HG03060 (cell line): ENCODE measurements at regions not wholly inside any gene's neighbourhood (a gene's known extent, or its start where the extent isn't known, plus 50 kb on each side); places are given as distances from the start of the nearest gene placed in this dataset.
A peak's percentile ranks its signal among the peaks of the same experiment; 100 is the strongest.

ENCODE experiments used
- ATAC-seq: cut with Tn5 transposase; IDR thresholded peaks from one replicate; pipeline ENCODE4 v1.9.1; 2021; ENCODE audit warnings: low read depth, moderate number of reproducible peaks; ENCODE audit not compliant: unreplicated experiment

DNA sequence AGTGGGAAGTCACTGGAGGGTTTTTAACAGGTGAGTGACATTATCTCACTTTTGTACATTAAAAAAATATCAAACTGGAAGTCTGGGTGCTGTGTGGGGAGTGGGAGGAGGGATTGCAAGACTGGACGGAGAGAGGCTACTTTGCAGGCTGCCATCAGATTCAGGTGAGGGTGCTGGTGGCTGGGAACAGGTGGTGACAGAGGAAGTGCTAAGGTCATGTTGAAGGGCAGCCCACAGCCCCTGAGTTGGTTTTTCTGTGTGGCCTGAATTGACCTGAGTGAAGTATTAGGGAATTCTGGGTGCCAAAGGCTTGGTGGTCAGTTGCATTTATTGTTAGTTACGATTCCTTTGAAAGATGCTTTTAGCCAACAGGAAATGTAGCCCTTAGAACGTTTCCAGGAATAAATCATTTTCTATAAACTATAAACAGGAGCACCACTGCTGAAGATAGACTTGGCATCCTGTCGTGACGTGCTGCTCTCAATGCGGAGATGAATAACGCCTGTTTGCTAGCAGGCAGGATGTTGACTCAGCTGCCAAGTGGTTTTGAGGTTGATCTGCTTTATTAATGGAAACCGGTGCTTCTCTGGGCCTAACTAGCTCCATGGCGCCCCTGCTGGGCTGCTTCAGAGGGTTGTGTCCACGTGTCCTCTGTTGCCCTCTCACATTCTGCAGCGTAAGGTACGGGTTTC is 707.5 kb upstream of the TMEM132C start:
- ATAC-seq, result peak; percentile 59

- no peak for ATAC-seq
Observed at GRCh38 chr12:127560041-127560478, 706.9 kb upstream of the TMEM132C start.

DNA sequence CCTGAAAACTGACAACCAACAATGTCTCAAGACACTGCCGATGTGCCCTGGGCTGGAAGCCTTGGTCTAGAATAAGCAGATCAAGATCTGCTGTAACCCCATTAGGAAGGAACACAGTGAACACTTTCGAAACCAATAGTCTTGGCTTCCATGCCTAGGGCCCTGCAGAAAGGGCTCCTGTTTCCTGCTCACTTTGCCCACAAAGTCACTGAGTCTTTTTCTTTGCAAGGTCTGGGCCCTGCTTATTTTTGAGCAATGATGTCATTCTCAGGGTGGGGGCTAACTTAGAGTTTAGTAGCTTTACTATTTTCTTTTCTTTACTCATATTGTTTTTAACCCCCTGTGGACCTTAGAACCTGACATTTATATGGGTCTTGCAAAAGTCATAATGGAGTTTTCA is 704.2 kb upstream of the TMEM132C start:
- ATAC-seq, result no peak

GRCh38 chr12:127565241-127565640 is 701.7 kb upstream of the TMEM132C start:
- ATAC-seq, result no peak

GRCh38 chr12:127567531-127567930 is 699.4 kb upstream of the TMEM132C start:
- ATAC-seq, result no peak

DNA sequence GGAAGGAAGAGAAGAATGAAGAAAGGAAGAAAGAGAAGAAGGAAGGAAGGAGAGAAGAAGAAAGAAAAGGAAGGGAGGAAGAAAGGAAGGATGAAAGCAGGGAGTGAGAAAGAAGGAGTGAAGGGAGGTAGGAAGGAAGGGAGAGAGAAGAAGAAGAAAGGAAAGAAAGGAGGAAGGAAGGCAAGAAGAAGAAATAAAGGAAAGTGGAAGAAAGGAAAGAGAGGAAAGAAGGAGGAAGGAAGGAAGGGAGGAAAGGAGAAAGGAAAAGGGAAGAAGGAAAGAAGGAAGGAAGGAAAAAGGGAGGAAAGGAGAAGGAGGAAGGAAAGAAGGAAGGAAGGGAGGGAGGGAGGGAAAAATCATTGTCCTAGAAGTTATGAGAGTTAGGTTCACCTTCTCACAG is 696.6 kb upstream of the TMEM132C start:
- ATAC-seq, result no peak

- ATAC-seq, result no peak
Observed at GRCh38 chr12:127570793-127571360, 696.1 kb upstream of the TMEM132C start.

- no peak for ATAC-seq
Observed at GRCh38 chr12:127571578-127571977, 695.4 kb upstream of the TMEM132C start.

DNA sequence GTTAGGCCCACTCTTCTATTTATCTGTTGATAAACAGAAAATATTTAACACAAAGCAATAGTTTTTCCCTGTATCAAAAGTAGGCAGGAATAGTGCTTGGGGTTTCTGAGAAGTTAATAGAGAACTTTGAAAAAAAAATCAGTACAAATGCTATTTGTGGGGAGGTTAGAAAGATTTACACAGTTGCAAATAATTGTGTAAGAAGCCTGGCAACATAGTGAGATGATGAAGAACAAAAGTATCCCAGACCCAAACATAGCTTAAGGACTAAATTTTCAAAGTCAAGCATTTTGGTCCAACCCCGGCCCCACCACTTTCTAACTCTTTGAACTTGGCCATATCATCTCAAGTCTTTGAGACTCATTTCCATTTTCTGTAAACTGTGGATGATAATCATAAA is 687.5 kb upstream of the TMEM132C start:
- ATAC-seq, result no peak

DNA sequence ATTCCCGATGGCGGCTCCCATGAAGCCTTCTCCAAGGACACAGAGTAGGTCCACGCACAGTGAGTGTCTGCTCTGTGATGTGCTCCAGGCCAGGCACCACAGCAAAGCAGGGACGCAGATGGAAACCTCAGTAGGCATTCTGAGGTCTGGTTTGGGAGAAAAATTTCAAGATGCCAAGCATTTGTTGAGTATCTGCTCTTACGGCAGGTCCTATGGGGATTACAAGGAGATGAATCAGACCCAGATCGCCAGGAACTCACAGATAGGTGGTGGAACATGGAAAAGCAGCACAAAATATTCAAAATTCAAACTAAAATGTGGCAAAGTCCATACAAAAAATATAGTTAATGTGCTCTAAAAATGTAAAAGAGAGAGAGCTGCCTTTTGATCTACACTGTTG is 684.9 kb upstream of the TMEM132C start:
- ATAC-seq, result no peak

DNA sequence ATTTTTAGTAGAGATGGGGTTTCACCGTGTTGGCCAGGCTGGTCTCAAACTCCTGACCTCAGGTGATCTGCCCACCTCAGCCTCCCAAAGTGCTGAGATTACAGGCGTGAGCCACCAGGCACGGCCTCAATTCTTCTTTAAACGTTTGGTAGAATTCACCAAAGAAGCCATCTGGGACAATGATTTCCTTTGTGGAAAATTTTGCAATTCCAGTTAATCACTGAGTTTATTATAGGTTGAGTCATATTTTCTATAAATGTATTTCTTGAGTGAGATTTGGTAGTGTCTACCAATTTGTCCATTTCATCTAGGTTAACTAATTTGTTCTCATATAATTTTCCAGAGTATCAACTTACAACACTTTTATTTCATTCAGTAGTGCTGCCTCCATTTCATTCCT is 683.9 kb upstream of the TMEM132C start:
- no peak for ATAC-seq

GRCh38 chr12:127588249-127588648 is 678.7 kb upstream of the TMEM132C start:
- no peak for ATAC-seq

GRCh38 chr12:127589541-127589940 is 677.4 kb upstream of the TMEM132C start:
- ATAC-seq, result no peak

GRCh38 chr12:127590868-127591267 is 676.1 kb upstream of the TMEM132C start:
- ATAC-seq, result no peak

DNA sequence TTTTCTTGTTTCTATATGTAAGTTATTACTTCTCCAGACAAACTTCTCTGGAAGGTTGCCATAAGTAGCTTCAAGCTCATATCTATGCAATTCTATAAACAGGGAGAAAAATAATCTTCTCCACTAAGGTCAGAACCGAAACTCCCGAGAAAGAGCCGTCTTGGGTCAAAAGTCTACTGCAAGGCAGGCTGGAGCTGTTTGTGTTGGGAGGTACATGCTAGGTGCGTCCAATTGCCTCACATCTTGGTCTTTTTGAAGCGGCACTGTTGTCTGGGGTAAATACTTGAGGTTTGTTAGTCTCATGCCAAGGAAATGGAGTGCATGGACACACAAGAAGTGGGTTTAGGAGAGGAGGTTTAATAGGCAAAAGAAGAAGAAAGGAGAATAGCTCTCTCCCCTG is 674.7 kb upstream of the TMEM132C start:
- ATAC-seq, result no peak

- no peak for ATAC-seq
Observed at GRCh38 chr12:127594351-127594970, 672.5 kb upstream of the TMEM132C start.

GRCh38 chr12:127595506-127595905 is 671.5 kb upstream of the TMEM132C start:
- no peak for ATAC-seq

DNA sequence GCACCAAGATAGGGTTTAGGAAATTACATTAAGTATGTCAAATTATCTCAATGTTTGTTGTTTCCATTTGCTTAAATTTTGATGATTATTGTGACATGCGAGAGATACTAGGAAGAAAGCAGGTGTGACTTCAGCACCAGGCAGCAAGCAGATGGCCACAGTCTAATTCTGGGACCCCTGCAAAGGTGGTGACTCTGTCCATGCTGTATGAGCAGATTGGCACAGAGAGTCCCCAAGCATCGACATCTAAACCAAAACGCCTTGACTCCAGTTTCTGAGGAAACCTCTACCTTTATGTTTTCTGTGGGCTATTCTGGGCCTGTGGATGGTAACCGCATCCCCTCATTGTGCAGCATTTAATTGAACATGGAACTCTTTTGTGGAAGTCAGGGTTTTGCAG is 670.1 kb upstream of the TMEM132C start:
- no peak for ATAC-seq

GRCh38 chr12:127599436-127599835 is 667.5 kb upstream of the TMEM132C start:
- no peak for ATAC-seq

DNA sequence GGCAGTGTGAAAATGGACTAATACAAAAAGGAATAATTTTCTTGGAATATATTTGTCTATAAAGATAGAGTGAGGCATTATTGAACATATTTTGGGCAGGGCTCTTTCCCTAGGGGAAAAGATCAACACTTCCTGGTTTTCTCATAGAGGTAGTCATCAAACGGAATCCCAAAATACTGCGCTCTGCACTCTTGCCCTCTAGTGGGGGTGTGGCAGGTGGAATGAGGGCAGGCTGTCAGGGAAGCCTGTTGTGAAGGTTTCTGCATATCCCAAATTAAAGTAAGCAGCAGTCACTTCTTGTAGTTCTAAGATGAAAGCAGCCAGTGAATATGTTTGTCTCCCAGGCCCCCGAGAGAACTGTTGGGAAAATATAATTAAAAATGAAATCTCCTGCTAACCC is 666.8 kb upstream of the TMEM132C start:
- no peak for ATAC-seq

- ATAC-seq, result no peak
Observed at GRCh38 chr12:127606476-127607015, 660.4 kb upstream of the TMEM132C start.
